H54 (cell line): ENCODE measurements at regions not wholly inside any gene's neighbourhood (a gene's known extent, or its start where the extent isn't known, plus 50 kb on each side); places are given as distances from the start of the nearest gene placed in this dataset.
A peak's percentile ranks its signal among the peaks of the same experiment; 100 is the strongest.

Source experiments
- DNase-seq: peaks from one replicate; pipeline ENCODE4 v3.0.0; 2011; ENCODE audit warnings: low spot score, mixed read lengths; ENCODE audit not compliant: insufficient read length
- FAIRE-seq: peaks from 3 replicates; lab custom pipeline; 2011; peaks lifted over from hg19 to GRCh38; lab: Jason Lieb, UNC
- POLR2A ChIP-seq: IDR thresholded peaks from 2 replicates; pipeline ENCODE4 v1.6.1; 2011; ENCODE audit warnings: low read depth, mild to moderate bottlenecking, low read length

- FAIRE-seq (no peak), DNase-seq (no peak)
- TF ChIP-seq POLR2A, result no peak
Observed at GRCh38 chr3:102225005-102225404, 209.8 kb upstream of the ZPLD1 start.

GRCh38 chr3:102225407-102226132 lies 209.2 kb upstream of the ZPLD1 start:
- DNase-seq (peak; percentile 7), FAIRE-seq (peak; percentile 81)
- no peak for TF ChIP-seq POLR2A

- no peak for TF ChIP-seq POLR2A
- no peak for DNase-seq
- FAIRE-seq, result no peak
Observed at GRCh38 chr3:102226463-102226862, 208.4 kb upstream of the ZPLD1 start.

GRCh38 chr3:102229062-102229655 lies 205.7 kb upstream of the ZPLD1 start:
- FAIRE-seq (peak; percentile 96), DNase-seq (peak; percentile 12)
- no peak for TF ChIP-seq POLR2A

- no peak for FAIRE-seq
- TF ChIP-seq POLR2A, result no peak
- no peak for DNase-seq
Observed at GRCh38 chr3:102230057-102230456, 204.8 kb upstream of the ZPLD1 start.

GRCh38 chr3:102233881-102234280 lies 200.9 kb upstream of the ZPLD1 start:
- DNase-seq, result no peak
- TF ChIP-seq POLR2A, result no peak
- no peak for FAIRE-seq

DNA sequence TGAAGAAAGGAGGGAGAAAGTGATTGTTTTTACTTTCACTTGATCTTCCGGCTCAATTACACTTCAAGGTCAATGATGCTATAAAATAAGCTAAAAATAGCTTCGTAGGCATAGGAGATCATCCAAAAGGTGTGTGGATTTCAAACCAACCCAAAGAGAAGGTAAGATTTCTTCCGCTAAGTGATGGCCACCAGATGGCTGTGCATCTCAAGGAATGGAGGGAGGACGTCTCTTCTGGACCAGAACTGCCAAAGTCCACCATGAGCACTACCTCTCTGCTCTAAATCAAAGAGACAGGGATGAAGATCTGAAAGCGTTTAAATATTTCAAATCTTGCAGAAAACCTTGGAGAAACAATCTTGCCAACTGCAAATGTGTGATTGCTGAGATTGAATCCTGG lies 199.1 kb upstream of the ZPLD1 start:
- FAIRE-seq (peak; percentile 57), DNase-seq (no peak)
- TF ChIP-seq POLR2A, result no peak

- DNase-seq, result no peak
- FAIRE-seq, result no peak
- TF ChIP-seq POLR2A, result no peak
Observed at GRCh38 chr3:102237181-102237580, 197.6 kb upstream of the ZPLD1 start.

DNA sequence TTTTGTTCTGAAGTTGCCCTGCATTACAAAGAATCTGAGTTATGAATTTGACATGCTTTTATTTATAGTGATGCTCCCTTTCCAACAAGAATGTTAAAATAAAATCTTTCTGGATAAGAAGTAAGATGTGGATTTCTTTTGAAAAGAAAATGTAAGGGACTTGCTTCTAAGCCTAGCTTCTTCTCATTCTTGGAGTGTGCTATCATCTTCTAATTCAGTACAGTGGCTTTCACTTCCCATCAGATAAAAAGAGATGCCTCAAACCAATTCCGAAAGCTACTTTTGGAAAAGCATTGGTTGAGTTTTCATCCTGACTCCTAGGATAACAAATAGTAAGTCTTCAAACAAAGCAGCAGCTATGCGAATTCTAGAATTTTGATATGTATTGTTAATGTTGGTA lies 197.0 kb upstream of the ZPLD1 start:
- no peak for FAIRE-seq

GRCh38 chr3:102238362-102238761 lies 196.5 kb upstream of the ZPLD1 start:
- no peak for TF ChIP-seq POLR2A
- no peak for DNase-seq
- peak; percentile 41 for FAIRE-seq

More for the DNA sequence above, 197.0 kb upstream of the ZPLD1 start:
- no peak for TF ChIP-seq POLR2A
- no peak for DNase-seq

DNA sequence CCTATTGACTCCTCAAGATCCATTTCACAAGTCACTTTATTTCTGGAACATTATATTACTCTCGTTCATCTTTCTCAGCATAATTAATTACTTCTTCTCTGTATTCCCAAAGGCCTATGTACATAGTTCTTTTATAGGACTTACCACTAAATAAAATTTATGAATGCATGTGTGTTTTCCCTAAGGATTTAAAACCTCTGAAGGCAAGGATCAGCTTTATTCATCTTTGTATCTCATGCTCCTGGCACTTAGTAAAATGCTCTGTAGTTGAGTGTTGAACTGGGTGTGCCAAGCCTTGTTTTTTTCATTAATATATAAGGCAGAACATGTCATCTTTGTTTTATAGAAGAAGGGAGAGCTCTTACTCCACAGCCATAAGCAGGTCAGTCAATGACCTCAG lies 194.1 kb upstream of the ZPLD1 start:
- DNase-seq (no peak), FAIRE-seq (no peak)
- TF ChIP-seq POLR2A, result no peak

DNA sequence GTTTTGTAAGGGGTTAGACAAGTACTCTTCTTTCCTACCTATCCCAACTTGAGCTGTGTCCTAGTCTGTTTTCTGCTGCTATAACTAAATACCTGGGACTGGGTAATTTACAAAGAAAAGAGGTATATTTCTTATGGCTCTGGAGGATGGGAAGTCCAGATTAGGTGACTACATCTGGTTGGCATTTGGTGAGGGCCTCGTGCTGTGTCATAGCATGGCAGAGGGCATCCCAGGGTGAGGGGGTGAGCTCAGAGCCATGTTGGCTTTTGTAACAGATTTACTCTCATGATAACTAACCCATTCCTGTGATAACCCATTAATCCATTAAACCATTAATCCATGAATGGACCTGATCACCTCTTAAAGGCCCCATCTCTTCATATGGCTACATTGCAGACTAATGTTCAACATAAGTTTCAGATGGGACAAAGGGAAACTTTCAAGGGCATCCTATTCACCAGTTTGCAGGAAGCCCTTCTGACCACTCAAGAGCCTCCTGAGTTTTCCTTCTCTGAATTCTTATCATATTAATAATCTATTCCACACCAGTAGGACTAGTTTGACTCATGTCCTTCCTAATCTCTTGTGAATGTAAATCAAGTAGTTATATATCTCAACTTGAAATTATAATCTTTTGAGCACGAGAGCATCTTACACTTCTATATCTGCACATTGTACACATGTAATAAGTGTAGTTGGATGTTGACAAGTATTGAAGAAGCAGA lies 185.7 kb upstream of the ZPLD1 start:
- DNase-seq (no peak), FAIRE-seq (no peak)
- no peak for TF ChIP-seq POLR2A

DNA sequence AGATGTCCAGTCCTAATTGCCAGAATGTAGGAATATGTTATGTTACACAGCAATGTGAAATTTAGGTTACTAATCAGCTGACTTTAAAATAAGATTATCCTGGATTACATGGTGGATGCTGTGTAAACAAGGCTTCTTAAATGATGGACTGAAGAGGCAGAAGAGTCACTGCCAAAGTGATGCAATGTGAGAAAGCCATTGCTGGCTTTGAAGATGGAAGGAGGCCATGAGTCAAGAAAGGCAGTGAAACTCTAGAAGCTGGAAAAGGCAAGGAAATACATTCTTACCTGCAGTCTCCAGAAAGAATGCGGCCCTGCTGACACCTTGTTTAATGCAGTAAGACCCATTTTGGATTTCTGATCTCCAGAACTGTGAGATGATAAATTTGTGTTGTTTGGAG lies 179.1 kb upstream of the ZPLD1 start:
- no peak for FAIRE-seq
- TF ChIP-seq POLR2A, result no peak
- no peak for DNase-seq

GRCh38 chr3:102258666-102259227 lies 176.1 kb upstream of the ZPLD1 start:
- FAIRE-seq, result no peak
- DNase-seq, result no peak
- TF ChIP-seq POLR2A, result no peak

- FAIRE-seq (no peak), DNase-seq (no peak)
- no peak for TF ChIP-seq POLR2A
Observed at GRCh38 chr3:102259663-102260062, 175.2 kb upstream of the ZPLD1 start.
